ENCODE measurements at regions not wholly inside any gene's neighbourhood (a gene's known extent, or its start where the extent isn't known, plus 50 kb on each side); places are given as distances from the start of the nearest gene placed in this dataset.

GRCh38 chr13:78875792-78876580 is 217.0 kb upstream of the OBI1 start:
- H3K27ac ChIP-seq (ENCODE audit: extremely low read depth, low read depth, low read length) = no peak overlapping the region
- no peaks in the 10 kb centered on the region for H3K9me3 ChIP-seq (ENCODE audit: control insufficient read depth, insufficient read depth, low read depth, low read length)
- TF ChIP-seq SALL2 (tag by site-specific recombination; IDR thresholded peaks at IDR 0.05; ENCODE audit: borderline replicate concordance) = no peak
- no peak for TF ChIP-seq ZNF433 (tag by site-specific recombination; IDR thresholded peaks at IDR 0.05; ENCODE audit: low read depth)
- TF ChIP-seq ZNF843 (tag by site-specific recombination; IDR thresholded peaks at IDR 0.05) = no peak
- no peak for TF ChIP-seq SP2 (tag by site-specific recombination; IDR thresholded peaks at IDR 0.05)
- no peak for TF ChIP-seq GLIS1 (tag by site-specific recombination; IDR thresholded peaks at IDR 0.05)
- TF ChIP-seq ZNF521 (tag by site-specific recombination; IDR thresholded peaks at IDR 0.05) = no peak
- TF ChIP-seq ZNF138 (tag by site-specific recombination; IDR thresholded peaks at IDR 0.05; ENCODE audit: borderline replicate concordance) = no peak
- no peak for TF ChIP-seq ZNF747 (tag by site-specific recombination; IDR thresholded peaks at IDR 0.05)
- no peak for TF ChIP-seq ZNF202 (tag by site-specific recombination; IDR thresholded peaks at IDR 0.05; ENCODE audit: borderline replicate concordance)
- TF ChIP-seq ZNF792 (tag by site-specific recombination; IDR thresholded peaks at IDR 0.05) = no peak
- no peak for TF ChIP-seq ZBTB20 (tag by site-specific recombination; IDR thresholded peaks at IDR 0.05)
- no peak for TF ChIP-seq ZNF48 (tag by site-specific recombination; IDR thresholded peaks at IDR 0.05)
- TF ChIP-seq ZNF221 (tag by site-specific recombination; IDR thresholded peaks at IDR 0.05; ENCODE audit: borderline replicate concordance) = no peak
- TF ChIP-seq ZNF768 (tag by site-specific recombination; IDR thresholded peaks at IDR 0.05) = no peak
- no peaks in the 10 kb centered on the region for H3K36me3 ChIP-seq (ENCODE audit: control insufficient read depth in 2 of 2, insufficient read depth in 1 of 2, low read length in 2 of 2)
- no peaks in the 10 kb centered on the region for H3K4me1 ChIP-seq (ENCODE audit: control insufficient read depth, insufficient read depth, low read length)
- ChIA-PET POLR2A (no interaction called here), CTCF (interaction anchor here (0.5 to 1.1 kb wide), 4 partner anchors 9 to 553 kb away, joined by 3 read pairs; no protein-coding TSS in a partner anchor)
- H3K4me3 ChIP-seq (ENCODE audit: low read depth, low read length) = no peak overlapping the region

GRCh38 chr13:78868991-78869390 is 210.0 kb upstream of the OBI1 start:
- POLR2A ChIA-PET = no interaction called here
- CTCF ChIA-PET = no interaction called here
- Histone ChIP-seq H3K36me3 (ENCODE audit: control insufficient read depth in 2 of 2, insufficient read depth in 1 of 2, low read length in 2 of 2) (no peaks in the 10 kb centered on the region), H3K27ac (ENCODE audit: extremely low read depth, low read depth, low read length) (no peak overlapping the region), H3K4me1 (ENCODE audit: control insufficient read depth, insufficient read depth, low read length) (no peaks in the 10 kb centered on the region), H3K9me3 (ENCODE audit: control insufficient read depth, insufficient read depth, low read depth, low read length) (no peaks in the 10 kb centered on the region), H3K4me3 (ENCODE audit: low read depth, low read length) (no peak overlapping the region)
- TF ChIP-seq TRIM28 (IDR thresholded peaks at IDR 0.05; ENCODE audit: borderline replicate concordance, low read length) (0 out of 2 replicates have a peak, but pooled peaks have one; percentile 28), REST (tag by site-specific recombination; IDR thresholded peaks at IDR 0.05) (no peak), ZBTB17 (tag by site-specific recombination; IDR thresholded peaks at IDR 0.05) (no peak), ZNF394 (tag by site-specific recombination; IDR thresholded peaks at IDR 0.05; ENCODE audit: borderline replicate concordance) (no peak), ZNF449 (tag by site-specific recombination; IDR thresholded peaks at IDR 0.05) (no peak), ZNF148 (tag by site-specific recombination; IDR thresholded peaks at IDR 0.05; ENCODE audit: borderline replicate concordance) (no peak), ZNF138 (tag by site-specific recombination; IDR thresholded peaks at IDR 0.05; ENCODE audit: borderline replicate concordance) (no peak)
